ENCODE measurements at regions not wholly inside any gene's neighbourhood (a gene's known extent, or its start where the extent isn't known, plus 50 kb on each side); places are given as distances from the start of the nearest gene placed in this dataset.

DNA sequence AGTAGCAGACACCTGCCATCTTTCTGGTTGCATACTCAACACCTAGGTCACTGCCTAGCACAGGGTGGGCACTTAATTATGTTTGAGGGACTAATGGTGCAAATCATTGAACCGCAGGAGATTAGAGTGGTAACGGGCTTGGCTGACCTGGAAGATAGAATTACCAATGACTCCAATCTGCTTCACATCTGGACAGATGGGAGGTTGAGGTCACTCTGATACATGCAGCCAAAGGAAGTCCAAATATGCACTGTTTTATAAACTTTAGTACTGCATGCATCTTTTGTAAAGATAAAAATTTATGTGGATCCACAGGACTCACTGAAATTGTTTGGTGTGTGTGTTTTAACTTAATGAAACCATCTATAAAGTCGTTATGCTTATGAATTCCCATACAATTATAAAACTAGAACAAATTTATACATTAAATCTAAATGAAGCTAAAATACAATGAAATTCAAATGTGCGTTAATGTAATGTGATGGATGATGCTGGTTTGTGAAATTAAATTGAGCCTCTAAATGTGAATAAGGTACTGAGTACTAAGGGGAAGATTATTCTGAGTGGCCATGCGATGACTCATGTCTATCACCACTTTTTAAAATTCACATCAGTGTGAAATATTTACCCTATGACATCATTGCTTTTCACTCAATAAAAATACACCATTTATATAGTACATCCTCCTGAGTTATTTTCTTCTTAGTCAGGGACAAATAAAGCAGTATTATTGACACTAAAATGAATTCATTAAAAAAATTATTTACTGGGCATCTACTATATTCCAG, 224.7 kb upstream of the FAM78B start:
- H3K36me3 Mint-ChIP-seq (ENCODE audit: insufficient read depth in 1 of 3, low read depth in 3 of 3): no peaks in the 10 kb centered on the region; a peak in 1 of 7 replicates
- TF ChIP-seq, protein P1, sequence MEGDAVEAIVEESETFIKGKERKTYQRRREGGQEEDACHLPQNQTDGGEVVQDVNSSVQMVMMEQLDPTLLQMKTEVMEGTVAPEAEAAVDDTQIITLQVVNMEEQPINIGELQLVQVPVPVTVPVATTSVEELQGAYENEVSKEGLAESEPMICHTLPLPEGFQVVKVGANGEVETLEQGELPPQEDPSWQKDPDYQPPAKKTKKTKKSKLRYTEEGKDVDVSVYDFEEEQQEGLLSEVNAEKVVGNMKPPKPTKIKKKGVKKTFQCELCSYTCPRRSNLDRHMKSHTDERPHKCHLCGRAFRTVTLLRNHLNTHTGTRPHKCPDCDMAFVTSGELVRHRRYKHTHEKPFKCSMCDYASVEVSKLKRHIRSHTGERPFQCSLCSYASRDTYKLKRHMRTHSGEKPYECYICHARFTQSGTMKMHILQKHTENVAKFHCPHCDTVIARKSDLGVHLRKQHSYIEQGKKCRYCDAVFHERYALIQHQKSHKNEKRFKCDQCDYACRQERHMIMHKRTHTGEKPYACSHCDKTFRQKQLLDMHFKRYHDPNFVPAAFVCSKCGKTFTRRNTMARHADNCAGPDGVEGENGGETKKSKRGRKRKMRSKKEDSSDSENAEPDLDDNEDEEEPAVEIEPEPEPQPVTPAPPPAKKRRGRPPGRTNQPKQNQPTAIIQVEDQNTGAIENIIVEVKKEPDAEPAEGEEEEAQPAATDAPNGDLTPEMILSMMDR (conservative IDR thresholded peaks at IDR 0.05): no peak
- no peak overlapping the region for H3K4me3 Mint-ChIP-seq
- Histone ChIP-seq H4K91ac (ENCODE audit: insufficient read length, low read depth, low read length) (no peak overlapping the region), H2AFZ (ENCODE audit: low read length) (no peak overlapping the region), H2AK5ac (ENCODE audit: insufficient read length, low read length) (no peak overlapping the region), H3K9me3 (ENCODE audit: control insufficient read depth, low read depth, low read length) (no peaks in the 10 kb centered on the region), H3K9ac (ENCODE audit: extremely low read depth, insufficient read length, low read length) (no peak overlapping the region), H3K18ac (ENCODE audit: insufficient read length, low read depth, low read length) (no peak overlapping the region), H3K4ac (ENCODE audit: low read depth, low read length) (no peak overlapping the region), H3K27me3 (ENCODE audit: insufficient read depth, low read length) (no peaks in the 10 kb centered on the region), H3K23ac (ENCODE audit: insufficient read length, low read depth, low read length) (no peak overlapping the region), H3K79me2 (ENCODE audit: insufficient read depth, low read length) (no peaks in the 10 kb centered on the region), H4K20me1 (ENCODE audit: control insufficient read depth, insufficient read depth, insufficient read length) (no peaks in the 10 kb centered on the region), H3T11ph (ENCODE audit: low read length) (no peak overlapping the region), H4K8ac (replicated peaks; ENCODE audit: insufficient read length, low read depth, low read length) (no peak overlapping the region), H2BK12ac (ENCODE audit: insufficient read length, low read depth, low read length) (no peak overlapping the region), H3K23me2 (ENCODE audit: insufficient read length, low read depth, low read length, poor library complexity, severe bottlenecking) (no peaks in the 10 kb centered on the region), H2BK5ac (ENCODE audit: insufficient read length, low read length) (no peak overlapping the region), H3K4me2 (ENCODE audit: insufficient read depth, insufficient read length, low read length) (no peak overlapping the region), H3K14ac (ENCODE audit: insufficient read depth, low read length) (no peak overlapping the region), H3K27ac (ENCODE audit: insufficient read length, low read depth, low read length) (no peak overlapping the region), H2BK15ac (ENCODE audit: low read depth, low read length) (no peak overlapping the region), H3K79me1 (ENCODE audit: insufficient read depth, low read depth, low read length, poor library complexity, severe bottlenecking) (no peaks in the 10 kb centered on the region), H4K5ac (ENCODE audit: insufficient read length, low read depth, low read length) (no peak overlapping the region), H2BK120ac (ENCODE audit: low read depth, low read length, poor library complexity, severe bottlenecking) (no peak overlapping the region), H2BK20ac (ENCODE audit: low read depth, low read length, poor library complexity, severe bottlenecking) (no peak overlapping the region), H3K4me1 (ENCODE audit: insufficient read depth, low read length) (no peaks in the 10 kb centered on the region), H3K56ac (ENCODE audit: insufficient read length, low read depth, low read length) (no peak overlapping the region)
- 100% methylated on average over 1 of the region's 5 CpGs for whole genome bisulfite sequencing (ENCODE audit: extremely low coverage, insufficient read length, low lambda C conversion rate)
- H3K27ac Mint-ChIP-seq: no peak overlapping the region
- DNase-seq: no peak
- peaks cover 2% of the 10 kb centered on the region in 2 experiments; a peak in 2 of 4 replicates for H3K4me1 Mint-ChIP-seq
- no peaks in the 10 kb centered on the region for H3K9me3 Mint-ChIP-seq
- H3K27me3 Mint-ChIP-seq (ENCODE audit: low read depth): peaks cover 6% of the 10 kb centered on the region

Measured in H9 (cell line).